ENCODE measurements at regions not wholly inside any gene's neighbourhood (a gene's known extent, or its start where the extent isn't known, plus 50 kb on each side); places are given as distances from the start of the nearest gene placed in this dataset.

DNA sequence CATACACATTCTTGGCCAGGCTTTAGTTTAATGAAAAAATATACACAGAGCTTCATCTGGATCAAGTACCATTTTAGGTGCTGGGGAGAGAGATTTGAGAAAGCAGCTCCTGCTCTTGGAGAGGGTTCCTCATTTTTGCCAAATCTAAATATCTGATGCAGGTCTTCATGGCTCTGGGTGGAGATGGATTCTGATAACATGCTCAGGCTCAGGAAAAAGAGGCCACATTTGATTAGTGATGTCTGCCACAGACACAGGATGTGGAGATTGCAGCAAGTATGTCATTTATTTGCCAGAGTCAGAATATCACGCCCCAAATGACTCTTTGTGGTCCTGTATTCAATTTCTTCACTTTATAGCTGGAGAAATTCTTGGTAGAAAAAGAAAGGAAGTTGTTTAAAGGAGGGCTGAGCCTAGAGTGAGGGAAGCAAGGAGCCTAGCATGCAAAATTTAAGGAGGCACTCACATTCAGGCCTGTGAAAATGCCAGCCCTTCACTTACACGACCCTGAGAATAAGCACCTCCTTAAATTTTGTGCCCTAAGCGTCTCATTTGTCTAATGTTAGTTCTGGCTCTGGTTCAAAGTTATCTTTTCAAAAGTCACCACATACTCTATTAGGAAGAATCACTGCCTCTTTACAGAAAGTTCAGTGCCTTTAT is 492.9 kb upstream of the TBX3 start:
- DNase-seq (ENCODE audit: low spot score): no peak

DNA sequence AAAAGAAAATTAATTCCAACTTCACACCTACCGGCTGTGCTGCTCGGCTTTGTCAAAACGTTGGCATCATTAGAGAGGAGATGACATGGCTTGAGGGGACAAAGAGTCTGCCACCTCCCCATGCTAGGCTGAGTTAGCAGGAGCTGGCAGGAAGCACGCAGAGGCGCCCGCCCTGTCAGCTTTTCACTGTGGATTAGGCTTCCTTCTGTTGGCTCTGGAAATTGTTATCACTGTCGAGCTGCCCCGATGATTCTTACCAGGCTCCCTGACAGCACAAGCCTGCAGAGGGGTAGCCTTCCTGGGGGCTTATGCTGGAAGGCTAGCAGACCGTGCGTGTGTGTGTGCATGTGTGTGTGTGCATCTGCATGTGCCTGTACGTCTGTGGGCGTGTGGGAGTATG is 490.9 kb upstream of the TBX3 start:
- DNase-seq (ENCODE audit: low spot score): no peak

DNA sequence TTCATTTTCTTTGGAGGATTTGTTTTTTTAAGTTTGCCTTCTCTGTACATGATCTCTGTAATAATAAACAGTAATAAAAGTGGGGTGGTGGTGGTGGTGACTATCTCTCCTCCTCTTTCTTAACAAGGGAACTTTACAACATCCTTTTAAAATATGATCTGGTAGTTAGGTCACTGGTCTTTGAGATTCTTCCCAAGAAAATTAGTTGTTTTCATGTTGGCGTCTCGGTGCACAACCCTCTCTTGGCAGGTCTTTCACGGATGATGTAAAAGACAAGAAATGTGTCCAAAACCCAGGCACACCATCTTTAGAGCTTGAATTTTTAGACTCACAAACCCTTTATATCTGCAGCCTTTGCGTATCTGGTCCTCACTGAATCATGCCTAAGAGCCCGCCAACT is 488.5 kb upstream of the TBX3 start:
- DNase-seq (ENCODE audit: low spot score): no peak

DNA sequence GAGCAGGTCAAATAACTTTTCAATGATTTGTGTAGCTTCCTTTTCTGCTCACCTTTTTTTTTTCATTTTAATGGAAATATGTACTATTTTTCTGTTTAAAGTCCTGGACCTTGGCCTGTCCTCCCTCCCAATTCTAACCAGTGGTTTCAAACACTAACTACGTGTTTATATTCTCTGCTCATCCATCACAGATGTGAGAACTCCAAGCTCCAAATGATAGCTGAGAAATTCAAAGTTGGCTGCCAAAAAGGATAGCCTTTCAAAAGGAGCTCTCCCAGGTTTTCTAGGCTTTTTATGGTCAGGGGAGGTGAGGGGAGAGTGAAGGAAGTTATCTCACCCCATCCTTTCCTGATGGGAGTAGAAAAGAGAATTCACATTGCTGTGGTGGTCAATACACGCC is 486.0 kb upstream of the TBX3 start:
- DNase-seq (ENCODE audit: low spot score): no peak

DNA sequence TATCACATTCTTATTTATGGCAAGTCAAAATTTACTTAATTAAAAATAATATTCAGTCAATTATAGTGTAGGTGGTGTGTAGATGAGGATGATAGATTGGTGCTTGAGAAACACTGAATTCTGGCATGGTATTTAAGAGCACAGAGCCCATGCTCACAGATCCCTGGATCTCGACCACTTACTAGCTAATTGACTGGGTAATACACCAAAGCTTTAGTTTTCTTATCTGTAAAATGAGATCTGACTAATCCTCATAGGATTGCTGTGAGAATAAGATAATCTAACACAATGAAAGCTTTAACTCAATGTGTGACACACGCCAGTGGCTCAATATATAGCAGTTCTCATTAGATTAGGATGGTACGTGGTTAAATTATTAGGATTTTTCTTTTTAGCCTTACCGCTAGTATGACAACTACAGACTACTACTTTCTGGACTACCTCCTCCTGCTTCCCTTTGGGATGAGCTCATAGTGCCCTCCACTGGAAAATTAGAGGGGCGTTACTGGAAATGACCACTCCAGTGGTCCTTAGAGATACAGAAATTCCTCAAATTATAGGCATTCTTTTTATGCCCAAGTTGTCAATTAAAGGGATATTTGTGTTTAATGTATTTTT is 482.8 kb upstream of the TBX3 start:
- peak; percentile 31 for DNase-seq (ENCODE audit: low spot score)

DNA sequence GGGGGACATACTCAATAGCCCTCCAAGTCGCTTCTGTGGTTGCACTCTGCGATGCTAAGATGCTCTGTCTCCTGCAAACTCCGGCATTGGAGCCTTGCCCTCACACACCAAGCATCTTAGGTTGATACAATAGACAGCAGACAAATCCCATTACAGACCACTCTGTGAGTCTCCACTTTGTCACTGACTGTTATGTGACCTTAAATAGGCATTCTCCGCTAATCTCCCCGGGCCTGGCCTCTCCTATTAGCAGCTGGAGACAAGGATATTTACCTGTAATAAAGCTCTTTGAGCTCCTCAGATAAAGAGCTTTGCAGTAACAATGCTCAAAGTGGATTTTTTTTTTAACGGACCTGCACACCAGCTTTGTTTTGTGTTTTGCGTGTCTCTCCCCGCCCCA is 479.7 kb upstream of the TBX3 start:
- DNase-seq (ENCODE audit: low spot score): peak; percentile 63

DNA sequence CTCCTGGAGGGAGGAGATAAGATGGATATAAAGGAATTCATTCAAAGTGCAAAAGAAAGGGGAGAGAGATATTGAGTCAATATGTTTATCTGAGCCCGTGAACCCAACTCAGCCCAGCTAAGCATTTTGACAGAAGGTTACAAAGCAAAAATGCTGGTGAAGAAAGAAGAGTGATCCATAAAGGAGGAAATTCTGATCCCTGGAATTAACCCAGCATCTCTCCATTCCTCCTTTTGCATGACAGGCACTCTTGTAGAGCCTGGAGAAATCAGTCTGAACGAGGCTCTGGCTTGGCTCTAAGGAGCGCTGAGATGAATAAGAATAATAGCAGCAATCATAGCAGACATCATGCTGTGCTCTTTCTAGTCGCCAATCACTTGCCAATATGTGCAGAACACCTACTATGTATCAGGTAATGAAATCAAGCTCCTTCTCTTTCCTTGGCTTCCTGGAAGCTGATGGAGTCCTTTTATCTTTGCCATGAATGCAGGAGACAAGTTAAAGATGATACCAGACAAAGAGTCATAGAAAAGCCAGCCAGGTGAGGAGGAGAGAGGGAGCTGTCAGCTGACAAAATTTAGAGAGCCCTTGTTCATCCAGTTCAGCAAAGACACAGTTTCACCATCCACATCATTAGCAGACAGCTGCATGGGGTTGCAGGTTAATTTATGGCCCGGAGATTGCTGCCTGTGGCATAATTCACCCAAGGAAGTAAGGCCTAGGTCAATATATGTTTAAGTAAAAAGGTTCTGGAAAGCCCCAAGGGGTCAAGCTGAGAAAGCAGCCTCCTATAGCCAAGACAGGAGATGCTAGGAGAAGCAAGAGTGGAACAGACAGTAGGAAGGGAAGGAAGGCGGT is 476.5 kb upstream of the TBX3 start:
- no peak for DNase-seq (ENCODE audit: low spot score)

DNA sequence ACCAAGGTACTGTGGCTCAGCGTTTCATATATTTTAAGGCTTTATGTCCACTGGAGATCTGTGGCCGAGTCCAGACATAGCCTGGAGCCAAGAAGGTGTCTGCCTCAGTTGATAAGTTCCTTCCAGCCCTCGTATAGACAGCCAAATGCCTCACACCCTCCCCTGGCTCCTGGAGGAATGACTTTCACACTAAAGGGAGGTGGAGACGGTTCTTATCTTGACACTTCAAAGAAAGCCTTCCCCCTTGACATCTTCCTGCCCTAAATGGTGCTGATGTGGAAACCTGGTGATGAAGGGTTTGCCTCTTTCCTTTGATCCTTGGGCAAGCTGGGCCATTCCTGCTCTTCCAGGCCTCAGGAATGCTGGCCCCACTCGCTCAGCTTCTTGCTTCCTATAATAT is 474.8 kb upstream of the TBX3 start:
- no peak for DNase-seq (ENCODE audit: low spot score)

DNA sequence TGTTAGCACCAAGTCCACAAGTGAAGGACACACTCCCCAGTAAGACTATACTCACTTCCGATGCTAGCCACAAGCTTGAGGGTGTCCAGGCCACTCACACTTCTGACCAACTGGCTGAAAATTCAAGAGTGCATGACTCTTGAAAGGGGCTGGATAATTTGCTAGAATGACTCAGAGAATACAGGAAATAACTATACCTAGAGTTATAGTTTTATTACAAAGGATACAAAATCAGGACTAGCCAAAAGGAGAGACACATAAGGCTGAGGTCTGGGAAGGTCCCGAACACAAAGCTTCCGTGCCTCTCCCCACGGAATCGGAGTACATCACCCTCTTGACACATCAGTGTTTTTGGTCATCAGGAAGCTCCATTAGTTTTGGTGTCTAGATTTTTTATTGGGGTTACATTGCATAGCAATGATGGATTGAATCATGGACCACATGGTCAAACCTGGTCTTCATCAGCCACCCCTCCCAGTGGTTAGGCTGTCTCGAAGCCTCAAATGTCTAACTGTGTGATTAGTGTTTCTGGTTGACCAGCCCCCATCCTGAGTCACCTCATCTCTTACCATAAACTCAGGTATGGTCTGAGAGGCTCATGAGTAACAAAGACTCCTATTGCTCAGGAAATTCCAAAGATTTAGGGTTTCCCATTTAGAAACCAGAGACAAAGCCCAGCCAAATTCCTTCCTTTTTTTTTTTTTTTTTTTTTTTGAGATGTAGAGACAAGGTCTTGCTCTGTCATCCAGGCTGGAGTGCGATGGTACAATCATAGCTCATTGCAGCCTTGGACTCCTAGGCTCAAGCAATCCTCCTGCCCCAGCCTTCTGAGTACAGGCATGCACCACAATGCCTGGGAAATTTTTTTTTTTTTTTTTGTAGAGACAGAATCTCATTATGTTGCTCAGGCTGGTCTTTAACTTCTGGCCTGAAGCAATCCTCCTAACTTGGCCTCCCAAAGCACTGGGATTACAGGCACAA is 472.0 kb upstream of the TBX3 start:
- no peak for DNase-seq (ENCODE audit: low spot score)

DNA sequence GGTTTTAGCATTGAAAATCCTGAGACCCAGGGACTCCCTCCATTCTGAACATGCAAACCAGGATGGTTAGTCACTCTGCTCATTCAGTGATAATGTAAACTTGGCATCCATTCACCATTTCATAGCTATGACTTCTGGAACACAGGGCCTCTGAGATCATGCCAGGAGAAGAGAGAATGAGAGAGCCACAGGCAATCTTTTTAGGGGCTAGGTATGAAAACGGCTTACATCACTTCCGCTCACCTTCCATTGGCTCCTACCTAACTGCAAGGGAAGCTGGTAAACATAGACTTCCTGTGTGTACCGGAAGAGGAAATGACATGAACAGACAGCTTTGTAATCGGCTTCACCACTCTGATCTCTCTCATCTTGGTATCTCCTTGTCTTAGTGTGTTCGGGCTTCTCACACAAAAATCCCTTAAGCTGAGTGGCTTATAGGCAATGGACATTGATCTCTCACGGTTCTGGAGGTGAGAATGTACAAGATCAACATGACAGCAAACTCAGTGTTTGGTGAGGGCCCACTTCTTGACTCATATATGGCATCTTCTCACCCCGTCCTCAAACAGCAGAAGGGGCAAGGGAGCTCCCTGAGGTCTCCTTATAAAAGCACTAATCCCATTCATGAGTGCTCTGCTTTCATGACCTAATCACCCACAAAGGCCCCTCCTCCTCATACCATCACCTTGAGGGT is 465.9 kb upstream of the TBX3 start:
- no peak for DNase-seq (ENCODE audit: low spot score)

DNA sequence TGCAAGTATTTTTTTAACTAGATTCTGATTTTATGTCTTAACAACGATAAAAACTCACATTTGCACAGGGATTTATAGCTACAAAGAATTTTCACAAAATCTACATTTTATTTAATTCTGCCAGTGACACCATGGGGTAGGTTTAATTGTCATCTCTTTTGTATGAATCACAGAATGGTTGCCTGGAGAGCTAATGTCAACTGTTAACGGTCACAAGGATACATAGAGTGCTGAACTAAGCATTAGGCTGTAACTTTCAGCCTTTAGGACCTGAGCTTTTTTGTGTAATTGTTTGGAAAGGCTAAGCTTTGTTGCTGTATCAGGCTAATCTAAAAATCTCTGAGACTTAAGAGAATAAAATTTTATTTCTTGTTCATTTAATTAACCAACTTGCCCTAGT is 465.3 kb upstream of the TBX3 start:
- DNase-seq (ENCODE audit: low spot score): no peak

DNA sequence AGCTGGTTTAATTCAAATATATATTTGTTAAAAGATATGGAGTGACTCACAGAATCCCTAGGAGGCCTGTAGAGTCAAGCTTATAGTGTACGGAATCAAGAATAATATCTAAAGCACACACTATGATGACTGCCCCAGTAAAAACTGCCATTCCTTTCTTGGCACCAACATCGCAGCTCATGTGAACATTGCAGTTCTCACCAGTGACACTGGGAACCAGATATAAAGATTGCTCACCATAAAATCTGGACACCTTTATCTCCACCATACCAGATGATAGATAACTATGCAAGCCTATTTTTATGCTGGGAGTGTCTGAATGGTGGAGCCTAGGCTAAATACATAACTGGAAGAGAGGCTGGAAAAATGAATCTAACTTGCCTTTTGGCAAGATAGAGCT is 463.9 kb upstream of the TBX3 start:
- DNase-seq (ENCODE audit: low spot score): no peak

DNA sequence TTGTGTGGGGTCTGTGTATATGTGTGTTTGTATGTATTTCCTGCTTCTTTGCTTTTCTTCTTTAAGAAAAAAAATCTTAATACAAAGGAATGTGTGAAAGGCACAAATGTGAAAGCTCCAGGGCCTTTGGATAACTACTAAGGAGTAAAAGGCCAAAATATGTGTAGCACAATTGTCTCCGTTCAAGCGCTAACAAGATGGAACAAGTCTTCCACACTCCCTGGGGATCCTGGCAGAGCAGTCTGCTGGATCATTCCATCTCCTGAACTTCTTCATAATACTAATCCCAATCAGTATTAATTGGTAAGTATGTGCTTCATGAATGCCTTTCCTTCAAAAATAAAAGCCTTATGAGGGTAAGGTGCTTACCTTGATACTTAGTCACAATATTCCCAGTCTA is 462.5 kb upstream of the TBX3 start:
- DNase-seq (ENCODE audit: low spot score): no peak

DNA sequence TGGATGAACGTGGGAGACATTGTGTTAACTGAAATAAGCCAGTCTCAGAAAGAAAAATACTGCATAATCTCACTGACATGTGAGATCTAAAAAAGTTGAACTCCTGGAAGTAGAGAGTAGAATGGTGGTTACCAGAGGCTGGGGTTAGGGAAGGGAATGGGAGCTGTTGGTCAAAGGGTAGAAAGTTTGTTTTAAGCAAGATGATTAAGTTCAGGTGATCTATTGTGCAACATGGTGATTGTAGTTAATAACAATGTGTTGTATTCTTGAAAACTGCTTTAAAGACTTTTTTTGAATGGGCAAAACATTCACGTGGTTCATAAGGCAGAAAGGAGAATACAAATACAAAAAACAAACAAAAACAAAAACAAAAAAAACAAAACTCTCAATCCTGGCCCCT is 460.4 kb upstream of the TBX3 start:
- no peak for DNase-seq (ENCODE audit: low spot score)

DNA sequence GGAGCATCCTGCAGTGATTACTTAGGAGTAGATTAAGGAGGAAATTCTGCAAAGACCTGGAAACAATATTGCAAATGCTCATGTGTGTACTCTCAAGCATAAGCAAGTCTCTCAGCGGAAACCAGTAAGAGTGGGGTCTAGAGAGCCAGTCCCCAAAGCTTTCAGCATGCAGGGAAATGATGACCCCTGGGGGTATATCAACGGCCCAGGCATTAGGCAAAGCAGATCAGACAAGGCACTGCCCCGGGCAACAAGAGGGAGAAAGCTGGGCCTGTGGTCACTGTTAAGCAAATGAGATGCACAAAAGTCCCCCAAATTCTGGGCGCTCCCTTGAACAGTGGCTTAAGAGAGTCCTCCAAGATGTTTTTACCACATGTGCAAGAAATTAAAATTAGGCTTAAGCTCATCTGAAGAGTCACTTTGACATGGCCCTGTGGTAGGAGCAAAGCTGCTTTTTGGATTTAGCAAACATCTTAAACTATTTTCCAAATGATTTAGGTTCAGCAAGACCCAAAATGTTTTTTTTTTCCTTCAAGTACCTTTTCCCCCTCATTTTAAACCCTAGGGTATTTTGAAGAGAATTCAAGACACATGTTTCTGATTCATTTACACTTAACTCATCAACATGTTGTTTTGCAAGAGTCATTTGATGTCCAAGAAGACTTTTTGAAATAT is 457.1 kb upstream of the TBX3 start:
- peak; percentile 35 for DNase-seq (ENCODE audit: low spot score)

DNA sequence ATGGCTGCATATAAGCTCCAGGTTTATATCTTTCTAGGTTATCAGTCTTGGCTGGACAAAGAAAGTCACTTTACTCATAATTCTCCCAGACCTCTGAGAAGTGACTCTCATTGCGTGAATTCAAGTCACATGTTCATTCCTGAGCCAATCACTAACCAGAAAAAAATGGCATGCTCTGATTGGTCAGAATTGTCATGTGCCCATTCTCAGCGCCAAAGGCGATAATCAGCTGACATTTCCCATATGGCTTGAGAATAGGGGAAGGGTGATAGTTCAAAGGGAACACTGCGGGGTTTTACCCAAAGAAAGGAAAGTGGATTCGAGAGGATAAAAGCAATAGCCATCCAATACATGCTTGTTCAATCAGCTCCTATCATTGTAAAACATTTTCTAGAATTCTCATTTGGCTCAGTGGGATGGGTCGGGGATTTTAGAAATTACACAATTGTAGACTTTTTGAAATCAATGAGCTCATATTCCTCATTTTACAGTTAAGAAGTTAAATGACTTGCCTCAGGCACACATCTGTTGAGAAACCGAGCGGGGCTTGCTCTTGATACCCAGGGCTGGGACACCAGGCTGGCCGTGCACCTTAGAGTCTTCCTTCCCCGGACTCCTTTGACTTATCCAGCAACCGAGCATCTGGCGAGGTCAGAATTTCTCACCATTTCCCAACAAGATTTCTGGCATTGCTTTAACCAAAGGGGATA is 454.0 kb upstream of the TBX3 start:
- no peak for DNase-seq (ENCODE audit: low spot score)

DNA sequence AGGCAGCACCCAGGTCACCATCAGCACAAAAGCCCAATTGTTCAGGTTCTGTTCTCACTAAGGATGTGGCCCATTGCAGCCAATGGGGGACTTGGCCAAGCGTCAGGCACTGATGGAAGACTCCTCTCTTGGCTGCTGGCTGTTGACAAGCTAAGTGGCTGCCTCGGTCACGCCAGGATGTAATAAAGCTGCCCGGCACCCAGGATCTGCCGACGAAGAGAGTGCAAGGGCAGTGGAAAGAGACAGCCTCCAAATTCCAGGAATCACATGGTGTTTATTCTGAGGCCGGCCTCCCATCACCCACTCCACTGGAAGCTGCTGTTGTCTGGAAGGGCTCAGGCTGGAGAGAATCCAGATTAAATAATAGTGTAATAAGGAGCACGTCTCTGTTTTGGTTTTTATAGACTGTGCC is 451.8 kb upstream of the TBX3 start:
- DNase-seq (ENCODE audit: low spot score): no peak

DNA sequence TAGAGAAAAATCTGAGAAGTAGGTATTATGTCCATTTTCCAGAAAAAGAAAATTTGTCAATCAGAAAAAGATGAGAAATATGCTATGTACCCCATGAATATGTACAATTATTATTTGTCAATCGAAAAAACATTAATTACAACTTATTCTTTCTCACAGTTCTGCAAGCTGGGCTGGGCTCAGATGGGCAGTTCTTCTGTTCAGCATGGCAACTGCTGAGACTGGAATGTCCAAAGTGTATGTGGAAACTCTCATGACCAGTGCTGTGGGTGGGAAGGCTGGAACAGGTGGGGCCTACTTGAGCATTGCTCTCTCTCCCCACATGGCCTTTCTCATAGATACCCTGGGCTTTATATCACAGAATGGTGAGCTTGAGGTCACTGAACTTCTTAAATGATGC is 450.3 kb upstream of the TBX3 start:
- no peak for DNase-seq (ENCODE audit: low spot score)

DNA sequence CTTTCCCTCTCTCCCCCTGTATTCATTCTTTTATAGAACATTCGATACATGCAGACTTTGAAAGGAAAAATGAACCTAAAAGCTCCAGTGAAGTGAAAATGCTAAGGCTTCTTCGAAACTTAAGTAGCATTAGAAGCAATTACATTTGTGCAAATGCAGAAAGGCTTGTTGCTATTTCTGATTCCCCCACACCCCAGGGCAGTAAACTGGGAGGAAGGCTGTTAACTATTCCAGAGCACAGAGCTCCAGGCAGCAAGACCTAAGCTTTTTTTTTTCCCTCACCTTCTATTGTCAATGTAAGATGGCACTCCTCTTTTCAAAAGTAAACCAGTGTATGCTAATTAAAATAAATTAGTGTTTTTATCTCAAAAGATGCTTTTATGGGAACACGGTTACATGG is 448.9 kb upstream of the TBX3 start:
- DNase-seq (ENCODE audit: low spot score): no peak

DNA sequence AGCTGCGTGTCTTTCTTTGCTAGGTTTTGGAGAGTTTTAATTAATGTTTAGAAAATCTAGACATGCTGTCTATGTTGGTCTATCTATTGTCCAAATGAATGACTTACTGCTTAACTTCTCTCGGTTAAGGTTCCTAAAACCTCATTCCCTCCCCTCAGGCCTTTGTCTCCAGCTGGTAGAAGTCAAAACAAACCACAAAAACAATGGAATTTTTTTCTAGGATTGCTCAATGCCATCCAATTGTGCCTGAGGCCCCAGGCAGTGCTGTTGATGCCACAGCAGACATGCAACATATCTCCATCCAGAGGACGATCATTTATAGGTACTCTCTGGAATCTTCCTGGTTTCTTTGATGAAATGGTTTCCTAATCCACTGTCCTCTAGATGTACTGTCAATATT is 448.2 kb upstream of the TBX3 start:
- no peak for DNase-seq (ENCODE audit: low spot score)

Measured in iPS-NIHi11 (cell line).